Panc1 (cell line): ENCODE measurements at regions not wholly inside any gene's neighbourhood (a gene's known extent, or its start where the extent isn't known, plus 50 kb on each side); places are given as distances from the start of the nearest gene placed in this dataset.

Source experiments
- CTCF ChIP-seq: fragments of 450-650 bp; IDR thresholded peaks from 2 replicates; pipeline ENCODE4 v1.5.1; 2017; ENCODE audit warnings: mild to moderate bottlenecking
- POLR2AphosphoS5 ChIP-seq: IDR thresholded peaks from 2 replicates; pipeline ENCODE4 v1.6.1; 2012; ENCODE audit warnings: mild to moderate bottlenecking, low read depth, low read length, moderate library complexity
- REST ChIP-seq, 2 experiments: IDR thresholded peaks; 2 replicates each; pipeline ENCODE4 v1.6.1; 2011 to 2012; ENCODE audit warnings: low read depth in 2 of 2, control low read depth in 1 of 2, low read length in 1 of 2, mild to moderate bottlenecking in 1 of 2, moderate library complexity in 1 of 2; ENCODE audit not compliant: insufficient read depth in 1 of 2

GRCh38 chr18:44134447-44134846 lies 546.2 kb upstream of the SETBP1 start:
- TF ChIP-seq CTCF, result no peak
- TF ChIP-seq POLR2AphosphoS5, result no peak
- no peak for TF ChIP-seq REST (IDR thresholded peaks at IDR 0.05; ENCODE audit: insufficient read depth in 1 of 2, low read depth in 2 of 2, low read length in 1 of 2)
